Neuronal stem cell (in vitro differentiated cells): ENCODE measurements at regions not wholly inside any gene's neighbourhood (a gene's known extent, or its start where the extent isn't known, plus 50 kb on each side); places are given as distances from the start of the nearest gene placed in this dataset.

Experiments used
- DNase-seq: peaks from one replicate; pipeline ENCODE4 v3.0.0-alpha.2; 2013; ENCODE audit warnings: low spot score
- H2AFZ ChIP-seq: one replicate; pipeline ENCODE4 v1.6.1; 2013; ENCODE audit warnings: mild to moderate bottlenecking, low read length, inconsistent platforms
- H2AK5ac ChIP-seq: 2 replicates; pipeline ENCODE4 v1.6.1; 2013; ENCODE audit warnings: low read depth, mild to moderate bottlenecking, inconsistent platforms, low read length, moderate library complexity, mixed read lengths
- H2BK120ac ChIP-seq: 2 replicates; pipeline ENCODE4 v1.6.1; 2013; ENCODE audit warnings: low read depth, mild to moderate bottlenecking, inconsistent platforms, low read length, moderate library complexity, mixed read lengths
- H2BK12ac ChIP-seq: one replicate; pipeline ENCODE4 v1.6.1; 2013; ENCODE audit warnings: low read length, inconsistent platforms
- H2BK15ac ChIP-seq: 2 replicates; pipeline ENCODE4 v1.6.1; 2013; ENCODE audit warnings: mild to moderate bottlenecking, low read length, inconsistent platforms, mixed read lengths
- H2BK5ac ChIP-seq: one replicate; pipeline ENCODE4 v1.6.1; 2013; ENCODE audit warnings: inconsistent platforms, mild to moderate bottlenecking, low read length, moderate library complexity
- H3K14ac ChIP-seq: one replicate; pipeline ENCODE4 v1.6.1; 2013; ENCODE audit warnings: low read length, inconsistent platforms
- H3K18ac ChIP-seq: 2 replicates; pipeline ENCODE4 v1.6.1; 2013; ENCODE audit warnings: low read length, inconsistent platforms
- H3K23ac ChIP-seq: 2 replicates; pipeline ENCODE4 v1.6.1; 2013; ENCODE audit warnings: low read depth, mild to moderate bottlenecking, mixed read lengths, low read length, inconsistent platforms; ENCODE audit not compliant: poor library complexity
- H3K27ac ChIP-seq: replicated peaks from 3 replicates; pipeline ENCODE4 v1.5.1; 2013; ENCODE audit warnings: low read length, inconsistent platforms
- H3K27me3 ChIP-seq, 3 experiments: 2 replicates each; pipeline ENCODE4 v1.6.1; 2013; ENCODE audit warnings: low read length in 3 of 3, mild to moderate bottlenecking in 2 of 3, inconsistent platforms in 1 of 3, low read depth in 1 of 3, mixed read lengths in 1 of 3, moderate library complexity in 1 of 3; ENCODE audit not compliant: control insufficient read depth in 3 of 3, insufficient read depth in 3 of 3
- H3K36me3 ChIP-seq, 2 donors: replicated peaks in 1 of 2; 2 replicates each; pipeline ENCODE4 v1.6.1; 2013; ENCODE audit warnings: low read length in 2 of 2; ENCODE audit not compliant: control insufficient read depth in 2 of 2, insufficient read depth in 2 of 2
- H3K4ac ChIP-seq: 2 replicates; pipeline ENCODE4 v1.6.1; 2013; ENCODE audit warnings: inconsistent platforms, mild to moderate bottlenecking, low read length, moderate library complexity
- H3K4me1 ChIP-seq, 2 donors: 1 replicate in 1 of 2; 2 replicates in 1 of 2; pipeline ENCODE4 v1.6.1; 2013; ENCODE audit warnings: low read length in 2 of 2, low read depth in 1 of 2; ENCODE audit not compliant: control insufficient read depth in 2 of 2, insufficient read depth in 1 of 2
- H3K4me2 ChIP-seq: one replicate; pipeline ENCODE4 v1.6.1; 2013; ENCODE audit warnings: mild to moderate bottlenecking, low read length, inconsistent platforms; ENCODE audit not compliant: insufficient read depth, poor library complexity, severe bottlenecking
- H3K4me3 ChIP-seq, 2 donors: 2 replicates each; pipeline ENCODE4 v1.5.1; 2013; ENCODE audit warnings: low read length in 2 of 2, mild to moderate bottlenecking in 2 of 2, inconsistent platforms in 1 of 2, moderate library complexity in 1 of 2
- H3K79me1 ChIP-seq: one replicate; pipeline ENCODE4 v1.6.1; 2013; ENCODE audit warnings: low read depth, mild to moderate bottlenecking, inconsistent platforms, low read length, moderate library complexity
- H3K9ac ChIP-seq: one replicate; pipeline ENCODE4 v1.6.1; 2013; ENCODE audit warnings: mild to moderate bottlenecking, low read depth, low read length, inconsistent platforms; ENCODE audit not compliant: poor library complexity
- H3K9me3 ChIP-seq, 2 donors: replicated peaks in 1 of 2; 2 replicates each; pipeline versions ENCODE3 to v1.6.1; 2013; ENCODE audit warnings: low read length in 2 of 2, mild to moderate bottlenecking in 2 of 2, inconsistent platforms in 1 of 2, low read depth in 1 of 2, mixed read lengths in 1 of 2, moderate library complexity in 1 of 2; ENCODE audit not compliant: control insufficient read depth in 2 of 2, insufficient read depth in 1 of 2
- H4K8ac ChIP-seq: one replicate; pipeline ENCODE4 v1.6.1; 2013; ENCODE audit warnings: low read depth, mild to moderate bottlenecking, inconsistent platforms, low read length, moderate library complexity
- H4K91ac ChIP-seq: one replicate; pipeline ENCODE4 v1.6.1; 2013; ENCODE audit warnings: low read length, low read depth, mild to moderate bottlenecking, inconsistent platforms; ENCODE audit not compliant: poor library complexity
- whole genome bisulfite sequencing, 2 donors: extraction: QIAGEN DNeasy Blood & Tissue Kit; methylation state at CpG; one replicate each; pipeline ENCODE4 v1.1.7; 2013; ENCODE audit warnings: missing lambda C conversion rate in 2 of 2, mixed read lengths in 1 of 2; ENCODE audit not compliant: insufficient read length in 2 of 2, insufficient replicate concordance in 1 of 2; ENCODE audit errors: extremely low coverage in 2 of 2; 5-methylcytosine and 5-hydroxymethylcytosine counted together

DNA sequence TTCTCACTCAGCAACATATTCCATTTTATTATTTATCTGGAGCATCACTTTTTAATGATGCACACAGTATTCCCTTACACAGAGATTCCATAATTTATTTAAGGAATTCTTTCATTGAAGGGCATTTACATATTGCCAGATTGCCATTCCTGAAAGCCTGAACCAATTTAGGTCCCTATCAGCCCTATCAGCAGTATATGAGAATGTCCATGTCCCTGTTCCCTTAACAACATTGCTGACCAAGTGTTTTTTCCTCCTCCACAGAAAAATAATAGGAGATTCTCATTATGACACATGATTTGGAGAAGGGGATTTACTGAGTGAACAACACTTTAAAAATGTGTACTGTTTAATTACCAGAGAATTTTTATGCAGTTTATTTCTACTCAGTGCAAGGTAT, 90.1 kb upstream of the PHOX2B start:
- Histone ChIP-seq H3K9me3 (no peaks in the 10 kb centered on the region), H2AFZ (no peak overlapping the region), H2BK15ac (no peak overlapping the region), H3K27me3 (no peaks in the 10 kb centered on the region), H3K36me3 (no peaks in the 10 kb centered on the region), H4K8ac (no peak overlapping the region), H3K27ac (no peak overlapping the region), H3K4me1 (peaks cover 0 to 5% of the 10 kb centered on the region in 2 donors), H3K79me1 (no peaks in the 10 kb centered on the region), H2BK120ac (no peak overlapping the region), H3K9ac (no peak overlapping the region), H3K18ac (no peak overlapping the region), H3K14ac (no peak overlapping the region), H2BK12ac (no peak overlapping the region), H4K91ac (no peak overlapping the region), H3K4ac (no peak overlapping the region), H3K4me2 (no peak overlapping the region), H3K23ac (no peak overlapping the region), H2BK5ac (no peak overlapping the region), H2AK5ac (no peak overlapping the region), H3K4me3 (no peak overlapping the region)
- DNase-seq = no peak

GRCh38 chr4:41835321-41835995, 86.9 kb upstream of the PHOX2B start:
- Histone ChIP-seq H2BK15ac (no peak overlapping the region), H2BK5ac (no peak overlapping the region), H3K9ac (no peak overlapping the region), H3K4me2 (no peak overlapping the region), H4K91ac (no peak overlapping the region), H3K23ac (no peak overlapping the region), H2BK12ac (no peak overlapping the region), H2AFZ (no peak overlapping the region), H3K79me1 (no peaks in the 10 kb centered on the region), H3K9me3 (no peaks in the 10 kb centered on the region), H3K27ac (no peak overlapping the region), H4K8ac (no peak overlapping the region), H3K4ac (no peak overlapping the region), H2AK5ac (no peak overlapping the region), H3K18ac (no peak overlapping the region), H3K4me1 (peaks cover 0 to 5% of the 10 kb centered on the region in 2 donors), H3K14ac (no peak overlapping the region), H3K27me3 (peaks cover 0 to 3% (median 0%) of the 10 kb centered on the region in 3 experiments), H3K4me3 (no peak overlapping the region), H2BK120ac (no peak overlapping the region), H3K36me3 (no peaks in the 10 kb centered on the region)
- WGBS, 2 donors = no CpG with 5 or more reads among the region's 3 CpGs
- DNase-seq = no peak

DNA sequence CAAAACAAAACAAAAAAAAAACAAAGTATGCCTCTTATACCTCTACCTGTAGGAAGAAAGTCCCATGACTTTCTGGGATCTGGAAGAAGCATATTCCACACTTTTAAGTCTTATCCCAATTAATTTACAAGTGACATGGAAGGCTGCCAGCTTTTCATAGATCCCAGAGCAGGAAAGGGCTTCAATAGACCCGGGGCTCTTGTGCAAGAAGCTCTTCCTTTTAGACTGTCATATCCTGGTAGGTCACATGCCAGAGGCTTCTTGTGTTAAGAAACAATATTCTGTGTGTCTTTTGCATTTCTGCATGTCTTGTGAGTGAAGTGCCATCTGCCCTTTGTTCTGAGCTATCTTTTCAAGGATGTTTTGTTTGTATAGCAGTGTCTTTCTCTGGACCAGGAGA, 84.4 kb upstream of the PHOX2B start:
- no peak overlapping the region for H3K4me3 ChIP-seq

DNA sequence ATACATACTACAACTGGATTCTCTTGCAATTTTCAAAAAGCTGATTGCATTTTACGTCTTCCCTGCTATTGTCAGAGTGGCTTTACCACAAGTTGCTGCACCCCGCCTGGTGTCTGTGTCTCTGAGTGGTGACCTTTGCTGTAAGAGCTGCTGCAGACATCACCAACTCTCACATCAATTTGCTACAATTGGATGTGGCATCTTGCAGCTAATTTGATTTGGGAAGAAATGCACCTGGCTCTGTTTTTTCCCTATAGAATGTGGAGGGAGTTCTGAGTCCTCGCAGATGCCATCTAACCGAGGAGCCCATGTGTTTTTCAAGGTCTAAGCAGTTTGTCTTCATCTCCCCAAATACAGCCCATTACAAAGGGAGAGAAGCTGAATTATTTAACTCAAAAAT, 73.8 kb upstream of the PHOX2B start:
- Histone ChIP-seq H3K4me1 (no peaks in the 10 kb centered on the region), H2BK5ac (no peak overlapping the region), H3K9me3 (no peaks in the 10 kb centered on the region), H2BK120ac (no peak overlapping the region), H3K4me2 (no peak overlapping the region), H2BK15ac (no peak overlapping the region), H3K27me3 (peaks cover 0 to 30% (median 0%) of the 10 kb centered on the region in 3 experiments), H3K4me3 (no peak overlapping the region), H3K9ac (no peak overlapping the region), H4K8ac (no peak overlapping the region), H3K27ac (no peak overlapping the region), H4K91ac (no peak overlapping the region), H2AFZ (no peak overlapping the region), H2AK5ac (no peak overlapping the region), H3K36me3 (no peaks in the 10 kb centered on the region), H2BK12ac (no peak overlapping the region), H3K18ac (no peak overlapping the region), H3K14ac (no peak overlapping the region), H3K23ac (no peak overlapping the region), H3K4ac (no peak overlapping the region), H3K79me1 (no peaks in the 10 kb centered on the region)
- no peak for DNase-seq
- no CpG with 5 or more reads among the region's 4 CpGs for WGBS, 2 donors

More for the DNA sequence above, 84.4 kb upstream of the PHOX2B start:
- no peak overlapping the region for H3K23ac ChIP-seq
- no peak overlapping the region for H2BK15ac ChIP-seq
- H2AK5ac ChIP-seq = no peak overlapping the region
- H3K4ac ChIP-seq = no peak overlapping the region
- no peaks in the 10 kb centered on the region for H3K79me1 ChIP-seq
- no peaks in the 10 kb centered on the region for H3K36me3 ChIP-seq
- H2BK12ac ChIP-seq = no peak overlapping the region
- DNase-seq = no peak
- H3K27me3 ChIP-seq = peaks cover 0 to 3% (median 0%) of the 10 kb centered on the region in 3 experiments
- H3K4me2 ChIP-seq = no peak overlapping the region
- H3K27ac ChIP-seq = no peak overlapping the region
- H2BK5ac ChIP-seq = no peak overlapping the region
- no peak overlapping the region for H3K18ac ChIP-seq
- H3K9ac ChIP-seq = no peak overlapping the region
- H3K9me3 ChIP-seq = no peaks in the 10 kb centered on the region
- H3K14ac ChIP-seq = no peak overlapping the region
- no peak overlapping the region for H4K8ac ChIP-seq
- no CpG with 5 or more reads among the region's 1 CpG for WGBS, 2 donors
- no peaks in the 10 kb centered on the region for H3K4me1 ChIP-seq
- H2BK120ac ChIP-seq = no peak overlapping the region
- H2AFZ ChIP-seq = no peak overlapping the region
- H4K91ac ChIP-seq = no peak overlapping the region
